GM23338 (cell line): ENCODE measurements at regions not wholly inside any gene's neighbourhood (a gene's known extent, or its start where the extent isn't known, plus 50 kb on each side); places are given as distances from the start of the nearest gene placed in this dataset.
A peak's percentile ranks its signal among the peaks of the same experiment; 100 is the strongest.

Experiments used
- ATAC-seq: fragments of 200-7000 bp; cut with Tn5 transposase; 3 replicates; pipeline ENCODE4 v1.9.1; 2020
- DNase-seq: peaks from one replicate; pipeline ENCODE4 v3.0.0-alpha.2; 2015; ENCODE audit warnings: low spot score
- H2AFZ ChIP-seq: fragments of 200-600 bp; sonication (generic); 2 replicates; pipeline ENCODE4 v1.8.0; 2016; ENCODE audit warnings: antibody characterized with exemption, mild to moderate bottlenecking, moderate library complexity
- H3F3A ChIP-seq: fragments of 200-600 bp; sonication (generic); replicated peaks from 2 replicates; pipeline ENCODE4 v1.8.0; 2017; ENCODE audit warnings: antibody characterized with exemption, mixed run types, low read depth
- H3K27ac ChIP-seq: fragments of 200-600 bp; sonication (generic); 2 replicates; pipeline ENCODE4 v1.6.1; 2016; ENCODE audit warnings: low read depth
- H3K27me3 ChIP-seq: fragments of 200-600 bp; sonication (generic); 2 replicates; pipeline ENCODE4 v1.8.0; 2016; ENCODE audit warnings: mild to moderate bottlenecking, mixed run types, moderate library complexity; ENCODE audit not compliant: insufficient read depth
- H3K36me3 ChIP-seq: fragments of 200-600 bp; sonication (generic); 2 replicates; pipeline ENCODE4 v1.8.0; 2016; ENCODE audit warnings: mild to moderate bottlenecking; ENCODE audit not compliant: insufficient read depth
- H3K4me1 ChIP-seq: fragments of 200-600 bp; sonication (generic); 2 replicates; pipeline ENCODE4 v1.8.0; 2016; ENCODE audit warnings: mild to moderate bottlenecking, moderate library complexity; ENCODE audit not compliant: insufficient read depth
- H3K4me2 ChIP-seq: fragments of 200-600 bp; sonication (generic); 2 replicates; pipeline ENCODE4 v1.7.1; 2017; ENCODE audit warnings: mixed run types
- H3K4me3 ChIP-seq: fragments of 200-600 bp; sonication (generic); 2 replicates; pipeline ENCODE4 v1.6.1; 2016; ENCODE audit warnings: mixed run types
- H3K79me2 ChIP-seq: fragments of 200-600 bp; sonication (generic); replicated peaks from 2 replicates; pipeline ENCODE4 v1.8.0; 2017; ENCODE audit warnings: mild to moderate bottlenecking; ENCODE audit not compliant: insufficient read depth
- H3K9me2 ChIP-seq: fragments of 200-600 bp; sonication (generic); 2 replicates; pipeline ENCODE4 v1.8.0; 2017; ENCODE audit not compliant: insufficient read depth
- H4K20me1 ChIP-seq: fragments of 200-600 bp; sonication (generic); replicated peaks from 2 replicates; pipeline ENCODE4 v1.8.0; 2017; ENCODE audit warnings: mild to moderate bottlenecking; ENCODE audit not compliant: insufficient read depth
- H3K27ac Mint-ChIP-seq: 2 replicates; pipeline ENCODE4 v1.8.0; 2020; ENCODE audit warnings: inconsistent platforms, mild to moderate bottlenecking, moderate library complexity, mixed read lengths
- H3K27me3 Mint-ChIP-seq: 3 replicates; pipeline ENCODE4 v1.8.0; 2022; ENCODE audit warnings: low read depth, mild to moderate bottlenecking, moderate library complexity, mixed read lengths, inconsistent platforms; ENCODE audit not compliant: insufficient read depth, poor library complexity
- H3K36me3 Mint-ChIP-seq: 3 replicates; pipeline ENCODE4 v1.8.0; 2021; ENCODE audit warnings: low read depth, mild to moderate bottlenecking, inconsistent platforms, moderate library complexity, mixed read lengths
- H3K4me1 Mint-ChIP-seq: 3 replicates; pipeline ENCODE4 v1.8.0; 2020; ENCODE audit warnings: mild to moderate bottlenecking, inconsistent platforms, mixed read lengths
- H3K4me3 Mint-ChIP-seq: 3 replicates; pipeline ENCODE4 v1.8.0; 2021; ENCODE audit warnings: moderate library complexity, mild to moderate bottlenecking, inconsistent platforms, mixed read lengths
- H3K9me3 Mint-ChIP-seq: 3 replicates; pipeline ENCODE4 v1.8.0; 2020; ENCODE audit warnings: moderate library complexity, mild to moderate bottlenecking, inconsistent platforms, mixed read lengths
- CREB1 ChIP-seq: fragments of 250-450 bp; sonication (Bioruptor Pico); IDR thresholded peaks from 2 replicates; pipeline ENCODE4 v1.5.0; 2020; ENCODE audit warnings: low read depth, mild to moderate bottlenecking, moderate library complexity
- EZH2 ChIP-seq: fragments of 200-600 bp; sonication (generic); IDR thresholded peaks from one replicate; pipeline ENCODE4 v1.8.0; 2017; ENCODE audit warnings: antibody characterized with exemption, mild to moderate bottlenecking, low read depth; ENCODE audit not compliant: unreplicated experiment
- EZH2phosphoT487 ChIP-seq: fragments of 200-600 bp; sonication (generic); IDR thresholded peaks from one replicate; pipeline ENCODE4 v1.8.1; 2018; ENCODE audit warnings: antibody characterized with exemption; ENCODE audit not compliant: unreplicated experiment
- JUNB ChIP-seq: IDR thresholded peaks from one replicate; pipeline ENCODE4 v1.6.1; 2016; ENCODE audit warnings: antibody characterized with exemption; ENCODE audit not compliant: unreplicated experiment
- NANOG ChIP-seq: IDR thresholded peaks from 2 replicates; pipeline ENCODE4 v1.6.1; 2016; ENCODE audit warnings: antibody characterized with exemption, borderline replicate concordance
- POLR2AphosphoS5 ChIP-seq: IDR thresholded peaks from 2 replicates; pipeline ENCODE4 v1.6.1; 2016; ENCODE audit warnings: antibody characterized with exemption, low read depth
- REST ChIP-seq: IDR thresholded peaks from one replicate; pipeline ENCODE4 v1.6.1; 2018; ENCODE audit warnings: antibody characterized with exemption; ENCODE audit not compliant: unreplicated experiment
- STAT1 ChIP-seq: IDR thresholded peaks from one replicate; pipeline ENCODE4 v1.6.1; 2016; ENCODE audit warnings: antibody characterized with exemption; ENCODE audit not compliant: unreplicated experiment
- TF ChIP-seq, protein P1 (sequence below), 2 experiments: fragments of 200-600 bp in 1 of 2; sonication (generic) in 1 of 2; conservative IDR thresholded peaks; 2 replicates each; pipeline versions ENCODE4 v1.5.1 to v1.6.1; 2016 to 2017; ENCODE audit warnings: antibody characterized with exemption in 2 of 2, low read depth in 2 of 2, mild to moderate bottlenecking in 2 of 2, moderate library complexity in 1 of 2

GRCh38 chr17:6893382-6894205, 62.1 kb upstream of the TEKT1 start:
- peak; percentile 55 for DNase-seq
- peak overlapping the region; percentile 67 for H3K4me3 ChIP-seq
- peaks cover 7% of the 10 kb centered on the region for H3K27me3 ChIP-seq
- Mint-ChIP-seq H3K9me3 (no peaks in the 10 kb centered on the region), H3K4me3 (peak overlapping the region; percentile 70), H3K4me1 (no peaks in the 10 kb centered on the region; the same call in 2 of the 3 replicates), H3K36me3 (peaks cover 35% of the 10 kb centered on the region), H3K27me3 (peaks cover 2% of the 10 kb centered on the region), H3K27ac (no peak overlapping the region)
- peak; percentile 78 for ATAC-seq
- H3F3A ChIP-seq: no peaks in the 10 kb centered on the region
- no peaks in the 10 kb centered on the region; the same call in 1 of the 2 replicates for H3K36me3 ChIP-seq
- H3K79me2 ChIP-seq: peaks cover 13% of the 10 kb centered on the region
- H3K9me2 ChIP-seq: no peaks in the 10 kb centered on the region
- no peak for TF ChIP-seq NANOG
- TF ChIP-seq JUNB: no peak
- TF ChIP-seq EZH2phosphoT487: no peak
- TF ChIP-seq STAT1: no peak
- H3K4me2 ChIP-seq: peak overlapping the region; percentile 89
- H3K27ac ChIP-seq: no peak overlapping the region
- H4K20me1 ChIP-seq: peaks cover 2% of the 10 kb centered on the region; the same call in 1 of the 2 replicates
- H2AFZ ChIP-seq: peak overlapping the region; percentile 56; the same call in 1 of the 2 replicates
- H3K4me1 ChIP-seq: peaks cover 3% of the 10 kb centered on the region; the same call in 1 of the 2 replicates

GRCh38 chr17:6894206-6894528, 62.6 kb upstream of the TEKT1 start:
- DNase-seq (peak; percentile 90), ATAC-seq (peak; percentile 90)

GRCh38 chr17:6901086-6901485, 69.6 kb upstream of the TEKT1 start:
- Histone ChIP-seq H2AFZ (no peak overlapping the region), H3K4me3 (no peak overlapping the region), H3K9me2 (no peaks in the 10 kb centered on the region), H3K27me3 (no peaks in the 10 kb centered on the region), H3K36me3 (no peaks in the 10 kb centered on the region; the same call in 1 of the 2 replicates), H4K20me1 (no peaks in the 10 kb centered on the region; the same call in 1 of the 2 replicates), H3K79me2 (no peaks in the 10 kb centered on the region), H3K27ac (no peak overlapping the region), H3K4me1 (no peaks in the 10 kb centered on the region), H3F3A (no peaks in the 10 kb centered on the region), H3K4me2 (no peak overlapping the region)
- no peak overlapping the region for H3K4me3 Mint-ChIP-seq
- DNase-seq (no peak), ATAC-seq (no peak)
- H3K27me3 Mint-ChIP-seq: peaks cover 8% of the 10 kb centered on the region
- no peak overlapping the region for H3K27ac Mint-ChIP-seq
- peaks cover 54% of the 10 kb centered on the region for H3K36me3 Mint-ChIP-seq
- no peak for TF ChIP-seq EZH2
- no peak for TF ChIP-seq CREB1 (CRISPR knock-in tag)
- TF ChIP-seq POLR2AphosphoS5: no peak
- no peak for TF ChIP-seq EZH2phosphoT487
- TF ChIP-seq STAT1: no peak
- TF ChIP-seq REST: no peak
- no peaks in the 10 kb centered on the region for H3K4me1 Mint-ChIP-seq
- no peaks in the 10 kb centered on the region for H3K9me3 Mint-ChIP-seq

More at GRCh38 chr17:6894206-6894528, 62.6 kb upstream of the TEKT1 start:
- Histone ChIP-seq H3K27ac (no peak overlapping the region), H3K4me1 (peaks cover 3% of the 10 kb centered on the region; the same call in 1 of the 2 replicates), H3F3A (no peaks in the 10 kb centered on the region), H2AFZ (peak overlapping the region; percentile 56; the same call in 1 of the 2 replicates), H3K4me2 (peak overlapping the region; percentile 89), H3K36me3 (no peaks in the 10 kb centered on the region; the same call in 1 of the 2 replicates), H3K79me2 (peaks cover 8% of the 10 kb centered on the region), H3K4me3 (peak overlapping the region; percentile 67), H4K20me1 (peaks cover 2% of the 10 kb centered on the region; the same call in 1 of the 2 replicates), H3K27me3 (peaks cover 7% of the 10 kb centered on the region), H3K9me2 (no peaks in the 10 kb centered on the region)
- Mint-ChIP-seq H3K4me3 (peak overlapping the region; percentile 70), H3K36me3 (peaks cover 41% of the 10 kb centered on the region), H3K4me1 (no peaks in the 10 kb centered on the region; the same call in 2 of the 3 replicates), H3K27me3 (peaks cover 2% of the 10 kb centered on the region), H3K9me3 (no peaks in the 10 kb centered on the region), H3K27ac (no peak overlapping the region)
- TF ChIP-seq CREB1 (CRISPR knock-in tag) (no peak), EZH2phosphoT487 (no peak)
- TF ChIP-seq, protein P1, sequence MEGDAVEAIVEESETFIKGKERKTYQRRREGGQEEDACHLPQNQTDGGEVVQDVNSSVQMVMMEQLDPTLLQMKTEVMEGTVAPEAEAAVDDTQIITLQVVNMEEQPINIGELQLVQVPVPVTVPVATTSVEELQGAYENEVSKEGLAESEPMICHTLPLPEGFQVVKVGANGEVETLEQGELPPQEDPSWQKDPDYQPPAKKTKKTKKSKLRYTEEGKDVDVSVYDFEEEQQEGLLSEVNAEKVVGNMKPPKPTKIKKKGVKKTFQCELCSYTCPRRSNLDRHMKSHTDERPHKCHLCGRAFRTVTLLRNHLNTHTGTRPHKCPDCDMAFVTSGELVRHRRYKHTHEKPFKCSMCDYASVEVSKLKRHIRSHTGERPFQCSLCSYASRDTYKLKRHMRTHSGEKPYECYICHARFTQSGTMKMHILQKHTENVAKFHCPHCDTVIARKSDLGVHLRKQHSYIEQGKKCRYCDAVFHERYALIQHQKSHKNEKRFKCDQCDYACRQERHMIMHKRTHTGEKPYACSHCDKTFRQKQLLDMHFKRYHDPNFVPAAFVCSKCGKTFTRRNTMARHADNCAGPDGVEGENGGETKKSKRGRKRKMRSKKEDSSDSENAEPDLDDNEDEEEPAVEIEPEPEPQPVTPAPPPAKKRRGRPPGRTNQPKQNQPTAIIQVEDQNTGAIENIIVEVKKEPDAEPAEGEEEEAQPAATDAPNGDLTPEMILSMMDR (conservative IDR thresholded peaks at IDR 0.05; ENCODE audit: low read depth in 2 of 2): peak; percentile 87 to 95
